WERI-Rb-1 (cell line): ENCODE measurements at regions not wholly inside any gene's neighbourhood (a gene's known extent, or its start where the extent isn't known, plus 50 kb on each side); places are given as distances from the start of the nearest gene placed in this dataset.
A peak's percentile ranks its signal among the peaks of the same experiment; 100 is the strongest.

Source experiments
- DNase-seq: peaks from one replicate; pipeline ENCODE4 v3.0.0-alpha.2; 2020
- H3K27ac ChIP-seq: fragments of 250-450 bp; sonication (Bioruptor Pico); 2 replicates; pipeline ENCODE4 v1.5.1; 2020; ENCODE audit warnings: mild to moderate bottlenecking, moderate library complexity
- H3K27me3 ChIP-seq: fragments of 250-450 bp; sonication (Bioruptor Pico); 2 replicates; pipeline ENCODE4 v1.5.1; 2021; ENCODE audit warnings: mild to moderate bottlenecking, low read depth, moderate library complexity; ENCODE audit not compliant: insufficient read depth, severe bottlenecking
- H3K36me3 ChIP-seq: fragments of 250-450 bp; sonication (Bioruptor Pico); 2 replicates; pipeline ENCODE4 v1.5.1; 2020; ENCODE audit warnings: mild to moderate bottlenecking, moderate library complexity
- H3K4me3 ChIP-seq: 2 replicates; pipeline ENCODE4 v1.5.1; 2011; ENCODE audit warnings: low read depth, mild to moderate bottlenecking, control low read depth, low read length
- H3K9me3 ChIP-seq: fragments of 250-450 bp; sonication (Bioruptor Pico); 2 replicates; pipeline ENCODE4 v1.5.1; 2021; ENCODE audit warnings: mild to moderate bottlenecking, moderate library complexity; ENCODE audit not compliant: severe bottlenecking
- CTCF ChIP-seq: IDR thresholded peaks from 2 replicates; pipeline ENCODE4 v1.5.1; 2011; ENCODE audit warnings: low read depth, mild to moderate bottlenecking, control low read depth, inconsistent platforms, low read length

- no peaks in the 10 kb centered on the region for H3K36me3 ChIP-seq
- no peak overlapping the region for H3K4me3 ChIP-seq
Observed at GRCh38 chrX:8349816-8350544, 114.7 kb upstream of the VCX3B start.

GRCh38 chrX:8358302-8358701 lies 106.3 kb upstream of the VCX3B start:
- H3K36me3 ChIP-seq, result no peaks in the 10 kb centered on the region
- H3K27ac ChIP-seq, result no peak overlapping the region
- TF ChIP-seq CTCF, result no peak
- H3K9me3 ChIP-seq, result no peaks in the 10 kb centered on the region
- no peak for DNase-seq
- H3K27me3 ChIP-seq, result no peaks in the 10 kb centered on the region
- no peak overlapping the region for H3K4me3 ChIP-seq

More at GRCh38 chrX:8349816-8350544, 114.7 kb upstream of the VCX3B start:
- no peak for DNase-seq
- no peak overlapping the region for H3K27ac ChIP-seq
- no peaks in the 10 kb centered on the region for H3K27me3 ChIP-seq
- TF ChIP-seq CTCF, result no peak
- no peaks in the 10 kb centered on the region for H3K9me3 ChIP-seq

- no peaks in the 10 kb centered on the region for H3K9me3 ChIP-seq
- H3K27ac ChIP-seq, result no peak overlapping the region
- TF ChIP-seq CTCF, result peak; percentile 83
- H3K4me3 ChIP-seq, result no peak overlapping the region
- no peaks in the 10 kb centered on the region for H3K36me3 ChIP-seq
- H3K27me3 ChIP-seq, result no peaks in the 10 kb centered on the region
- DNase-seq, result peak; percentile 75
Observed at GRCh38 chrX:8364369-8365141, 100.1 kb upstream of the VCX3B start.

- Histone ChIP-seq H3K36me3 (no peaks in the 10 kb centered on the region), H3K4me3 (no peak overlapping the region), H3K27ac (no peak overlapping the region), H3K9me3 (no peaks in the 10 kb centered on the region), H3K27me3 (no peaks in the 10 kb centered on the region)
- no peak for DNase-seq
- TF ChIP-seq CTCF, result no peak
Observed at GRCh38 chrX:8366481-8366880, 98.1 kb upstream of the VCX3B start.

GRCh38 chrX:8374041-8374825 lies 90.4 kb upstream of the VCX3B start:
- DNase-seq, result no peak
- Histone ChIP-seq H3K36me3 (no peaks in the 10 kb centered on the region), H3K9me3 (no peaks in the 10 kb centered on the region), H3K27ac (no peak overlapping the region), H3K27me3 (no peaks in the 10 kb centered on the region), H3K4me3 (no peak overlapping the region)
- TF ChIP-seq CTCF, result no peak
